ENCODE measurements at regions not wholly inside any gene's neighbourhood (a gene's known extent, or its start where the extent isn't known, plus 50 kb on each side); places are given as distances from the start of the nearest gene placed in this dataset.

DNA sequence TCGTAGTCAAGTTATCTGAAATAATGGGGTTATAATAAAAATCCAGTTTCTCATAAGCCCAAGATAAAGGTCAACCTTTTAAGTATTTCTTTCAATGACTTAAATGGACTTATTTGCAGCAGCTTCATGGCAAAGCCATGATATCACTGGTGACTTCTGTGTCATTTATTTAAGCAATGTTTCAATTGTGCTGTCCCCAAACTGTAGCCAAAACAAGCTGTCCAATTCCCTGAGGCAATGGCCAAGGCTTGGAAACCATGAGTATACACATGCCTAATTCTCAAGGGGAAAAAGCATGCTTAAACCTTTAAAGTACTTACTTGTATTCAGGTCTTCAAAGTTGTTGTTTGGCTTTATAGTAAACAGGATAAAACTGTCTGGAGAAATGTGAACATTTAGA is 376.4 kb upstream of the TNC start:
- no peak overlapping the region for H3K4me3 ChIP-seq
- H3K4me1 ChIP-seq: peaks cover 0 to 10% (median 0%) of the 10 kb centered on the region in 4 donors
- no peaks in the 10 kb centered on the region for H3K36me3 ChIP-seq
- H3K27ac ChIP-seq: peak overlapping the region in 2 of 4 donors; percentile 36 to 39
- H3K27me3 ChIP-seq: no peaks in the 10 kb centered on the region
- DNase-seq (ENCODE audit: low spot score in 2 of 2): no peak
- H3K9me3 ChIP-seq: no peaks in the 10 kb centered on the region
- TF ChIP-seq, protein P1, sequence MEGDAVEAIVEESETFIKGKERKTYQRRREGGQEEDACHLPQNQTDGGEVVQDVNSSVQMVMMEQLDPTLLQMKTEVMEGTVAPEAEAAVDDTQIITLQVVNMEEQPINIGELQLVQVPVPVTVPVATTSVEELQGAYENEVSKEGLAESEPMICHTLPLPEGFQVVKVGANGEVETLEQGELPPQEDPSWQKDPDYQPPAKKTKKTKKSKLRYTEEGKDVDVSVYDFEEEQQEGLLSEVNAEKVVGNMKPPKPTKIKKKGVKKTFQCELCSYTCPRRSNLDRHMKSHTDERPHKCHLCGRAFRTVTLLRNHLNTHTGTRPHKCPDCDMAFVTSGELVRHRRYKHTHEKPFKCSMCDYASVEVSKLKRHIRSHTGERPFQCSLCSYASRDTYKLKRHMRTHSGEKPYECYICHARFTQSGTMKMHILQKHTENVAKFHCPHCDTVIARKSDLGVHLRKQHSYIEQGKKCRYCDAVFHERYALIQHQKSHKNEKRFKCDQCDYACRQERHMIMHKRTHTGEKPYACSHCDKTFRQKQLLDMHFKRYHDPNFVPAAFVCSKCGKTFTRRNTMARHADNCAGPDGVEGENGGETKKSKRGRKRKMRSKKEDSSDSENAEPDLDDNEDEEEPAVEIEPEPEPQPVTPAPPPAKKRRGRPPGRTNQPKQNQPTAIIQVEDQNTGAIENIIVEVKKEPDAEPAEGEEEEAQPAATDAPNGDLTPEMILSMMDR (IDR thresholded peaks at IDR 0.05): no peak
- TF ChIP-seq POLR2A (IDR thresholded peaks at IDR 0.05) (no peak), EP300 (IDR thresholded peaks at IDR 0.05) (peak in 1 of 2 donors; percentile 59)
- 26 to 41% methylated on average over 1 of the region's 1 CpG for WGBS, 2 donors

DNA sequence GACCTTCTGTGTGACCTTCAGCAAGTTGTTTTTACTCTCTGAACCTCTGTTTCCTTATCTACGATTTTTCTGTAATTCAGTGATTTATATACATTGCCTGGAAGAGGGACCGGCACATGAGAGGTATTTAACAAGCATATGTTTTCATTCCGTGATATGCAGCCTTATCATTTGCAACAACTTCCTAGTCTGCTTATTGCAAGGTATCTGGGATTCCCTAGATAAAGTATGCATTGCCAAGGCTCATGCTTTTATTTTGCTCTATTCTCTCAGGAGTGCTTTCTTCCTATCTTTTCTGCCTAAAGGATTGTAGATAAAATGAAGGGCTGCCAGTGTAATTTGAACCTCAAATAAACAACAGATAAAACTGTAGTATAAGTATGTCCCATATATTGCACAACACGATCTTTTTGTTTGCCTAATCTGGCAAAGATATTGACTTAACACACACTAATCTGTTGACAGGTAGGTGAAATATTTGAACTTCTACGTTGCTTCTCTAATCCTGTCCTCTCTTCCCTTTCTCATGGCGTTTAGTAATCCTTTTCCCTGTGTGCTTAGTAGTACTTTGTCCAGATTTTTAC is 377.2 kb upstream of the TNC start:
- WGBS, 2 donors: 48 to 50% methylated on average over 6 of the region's 6 CpGs
- DNase-seq (ENCODE audit: low spot score in 2 of 2): no peak
- peaks cover 0 to 10% (median 0%) of the 10 kb centered on the region in 4 donors for H3K4me1 ChIP-seq
- H3K9me3 ChIP-seq: no peaks in the 10 kb centered on the region
- no peak overlapping the region for H3K4me3 ChIP-seq
- TF ChIP-seq EP300 (IDR thresholded peaks at IDR 0.05) (no peak), POLR2A (IDR thresholded peaks at IDR 0.05) (no peak)
- TF ChIP-seq, protein P1 (IDR thresholded peaks at IDR 0.05): no peak
- H3K36me3 ChIP-seq: no peaks in the 10 kb centered on the region
- H3K27ac ChIP-seq: no peak overlapping the region
- H3K27me3 ChIP-seq: no peaks in the 10 kb centered on the region

DNA sequence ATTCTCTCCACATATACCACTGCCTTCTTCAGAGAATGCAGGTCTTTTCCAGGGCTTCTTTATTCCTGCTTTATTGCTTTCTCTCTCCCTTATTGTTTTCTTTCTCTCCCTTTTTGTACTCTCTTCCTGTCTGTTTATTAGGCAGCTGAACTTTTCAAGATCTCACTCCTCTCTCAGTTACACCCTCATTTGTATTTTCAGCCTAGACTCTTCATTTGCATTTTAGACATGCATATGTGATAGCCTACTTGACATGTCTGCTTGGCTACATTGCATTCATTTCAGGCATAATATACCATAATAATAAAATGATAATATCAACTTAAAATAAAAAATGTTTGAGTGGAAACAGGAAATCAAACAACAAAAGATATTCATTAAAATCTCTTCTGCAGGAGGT is 377.9 kb upstream of the TNC start:
- TF ChIP-seq POLR2A (IDR thresholded peaks at IDR 0.05) (no peak), EP300 (IDR thresholded peaks at IDR 0.05) (no peak)
- TF ChIP-seq, protein P1 (IDR thresholded peaks at IDR 0.05): no peak
- no peak overlapping the region for H3K4me3 ChIP-seq
- H3K9me3 ChIP-seq: no peaks in the 10 kb centered on the region
- H3K27me3 ChIP-seq: no peaks in the 10 kb centered on the region
- H3K36me3 ChIP-seq: no peaks in the 10 kb centered on the region
- no peak for DNase-seq (ENCODE audit: low spot score in 2 of 2)
- H3K4me1 ChIP-seq: peaks cover 0 to 10% (median 0%) of the 10 kb centered on the region in 4 donors
- H3K27ac ChIP-seq: no peak overlapping the region

DNA sequence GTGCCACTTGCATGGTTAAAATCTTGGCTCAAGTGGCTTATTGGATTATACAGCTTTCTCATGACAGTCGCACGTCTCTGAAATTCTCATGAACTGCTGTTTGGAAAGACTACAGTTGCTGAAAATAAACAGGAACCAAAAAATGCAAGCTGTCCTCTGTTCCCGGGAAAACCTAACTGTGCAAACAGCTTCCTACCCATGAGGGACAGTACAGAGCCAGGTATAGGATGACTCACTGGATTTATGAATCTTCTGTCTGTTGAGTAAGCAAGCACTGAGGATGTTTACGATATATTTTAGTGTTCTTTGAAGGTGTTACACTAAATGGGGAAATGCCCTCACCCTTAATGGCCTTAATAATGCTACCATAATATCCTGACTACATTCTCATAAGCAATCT is 380.3 kb upstream of the TNC start:
- no peak for DNase-seq (ENCODE audit: low spot score in 2 of 2)
- WGBS, 2 donors: 75 to 83% methylated on average over 4 of the region's 4 CpGs
- Histone ChIP-seq H3K36me3 (no peaks in the 10 kb centered on the region), H3K4me1 (peaks cover 0 to 10% (median 0%) of the 10 kb centered on the region in 4 donors), H3K4me3 (no peak overlapping the region), H3K27me3 (no peaks in the 10 kb centered on the region), H3K27ac (no peak overlapping the region), H3K9me3 (no peaks in the 10 kb centered on the region)
- TF ChIP-seq, protein P1 (IDR thresholded peaks at IDR 0.05): no peak
- TF ChIP-seq POLR2A (IDR thresholded peaks at IDR 0.05): no peak
- TF ChIP-seq EP300 (IDR thresholded peaks at IDR 0.05): no peak

DNA sequence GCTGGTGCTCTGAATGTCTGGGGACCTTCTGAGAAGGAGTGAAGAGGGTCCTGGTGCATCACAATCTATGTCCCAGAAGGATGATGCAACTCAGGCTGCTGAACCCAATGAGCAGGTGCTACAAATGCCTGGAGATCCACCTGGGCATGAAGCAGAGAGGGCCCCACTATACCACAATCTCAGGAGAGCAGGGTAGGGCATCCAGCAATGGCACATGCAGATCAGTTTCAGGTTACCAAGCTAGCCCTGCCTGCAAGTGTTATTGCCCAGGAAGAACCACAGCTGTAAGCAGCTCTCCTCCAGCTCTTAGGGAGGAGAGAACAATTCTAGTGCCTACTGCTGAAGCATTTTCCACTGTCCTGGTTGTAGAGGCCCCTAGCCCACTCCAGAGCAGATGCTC is 389.2 kb upstream of the TNC start:
- Histone ChIP-seq H3K9me3 (no peaks in the 10 kb centered on the region), H3K27me3 (no peaks in the 10 kb centered on the region), H3K4me3 (no peak overlapping the region), H3K36me3 (no peaks in the 10 kb centered on the region), H3K27ac (no peak overlapping the region), H3K4me1 (no peaks in the 10 kb centered on the region)
- TF ChIP-seq, protein P1 (IDR thresholded peaks at IDR 0.05): no peak
- TF ChIP-seq POLR2A (IDR thresholded peaks at IDR 0.05) (no peak), EP300 (IDR thresholded peaks at IDR 0.05) (no peak)
- no peak for DNase-seq (ENCODE audit: low spot score in 2 of 2)

All from tibial nerve (tissue), 4 donors.